B cell (primary cell): ENCODE measurements at regions not wholly inside any gene's neighbourhood (a gene's known extent, or its start where the extent isn't known, plus 50 kb on each side); places are given as distances from the start of the nearest gene placed in this dataset.

ENCODE experiments used
- ATAC-seq: fragments of 200-7000 bp; cut with Tn5 transposase; one replicate; pipeline ENCODE4 v1.10.0; 2021; ENCODE audit warnings: low read depth, mild to moderate bottlenecking, moderate number of reproducible peaks, moderate library complexity
- CTCF ChIA-PET: fragments of 350-600 bp; sonication (Branson Sonifier 250); formaldehyde crosslinking; loops from one replicate; lab custom pipeline; 2021; ENCODE audit warnings: antibody characterized with exemption, inconsistent platforms; lab: Charles Lee
- POLR2A ChIA-PET: fragments of 350-600 bp; sonication (Branson Sonifier 250); formaldehyde crosslinking; loops from one replicate; lab custom pipeline; 2021; ENCODE audit warnings: antibody characterized with exemption; lab: Charles Lee
- DNase-seq: peaks from one replicate; pipeline ENCODE4 v3.0.0; 2013
- H2AFZ ChIP-seq: 2 replicates; pipeline ENCODE4 v1.6.1; 2012; ENCODE audit warnings: mild to moderate bottlenecking, low read depth, low read length; ENCODE audit not compliant: insufficient read depth, poor library complexity, severe bottlenecking
- H3K27ac ChIP-seq, 2 donors: 1 replicate in 1 of 2; 2 replicates in 1 of 2; pipeline ENCODE4 v1.5.1; 2012 to 2013; ENCODE audit warnings: low read length in 2 of 2, mild to moderate bottlenecking in 2 of 2, moderate library complexity in 1 of 2
- H3K27me3 ChIP-seq, 4 experiments: fragments of 200-600 bp in 1 of 4; sonication (generic) in 1 of 4; replicated peaks in 1 of 4; 1 replicate in 2 of 4; 2 replicates in 2 of 4; pipeline versions ENCODE4 v1.6.1 to v1.7.0; 2013 to 2016; ENCODE audit warnings: low read length in 3 of 4, mild to moderate bottlenecking in 2 of 4, mixed read lengths in 1 of 4, moderate library complexity in 1 of 4; ENCODE audit not compliant: insufficient read depth in 4 of 4, control insufficient read depth in 3 of 4; ENCODE audit errors: control extremely low read depth in 1 of 4
- H3K36me3 ChIP-seq, 2 experiments: replicated peaks in 1 of 2; 1 replicate in 1 of 2; 2 replicates in 1 of 2; pipeline versions ENCODE4 v1.6.1 to v1.7.1; 2013; ENCODE audit warnings: low read length in 1 of 2; ENCODE audit not compliant: insufficient read depth in 2 of 2, control insufficient read depth in 1 of 2; ENCODE audit errors: control extremely low read depth in 1 of 2, extremely low read depth in 1 of 2
- H3K4me1 ChIP-seq, 2 donors: fragments of 200-600 bp in 1 of 2; sonication (generic) in 1 of 2; 1 replicate in 1 of 2; 2 replicates in 1 of 2; pipeline versions ENCODE4 v1.5.1 to v1.6.1; 2013 to 2017; ENCODE audit warnings: low read length in 2 of 2; ENCODE audit not compliant: control insufficient read depth in 2 of 2, insufficient read depth in 2 of 2
- H3K4me2 ChIP-seq: replicated peaks from 2 replicates; pipeline ENCODE3; 2012; ENCODE audit warnings: mild to moderate bottlenecking, low read depth, low read length; ENCODE audit not compliant: poor library complexity, severe bottlenecking
- H3K4me3 ChIP-seq, 5 experiments: fragments of 200-600 bp in 1 of 5; sonication (generic) in 1 of 5; 1 replicate in 3 of 5; 2 replicates in 2 of 5; pipeline versions ENCODE4 v1.5.1 to v1.7.0; 2011 to 2016; ENCODE audit warnings: low read length in 4 of 5, mild to moderate bottlenecking in 4 of 5, low read depth in 2 of 5, control low read depth in 1 of 5, moderate library complexity in 1 of 5; ENCODE audit not compliant: insufficient read depth in 1 of 5; ENCODE audit errors: control extremely low read depth in 1 of 5, extremely low read depth in 1 of 5
- H3K79me2 ChIP-seq: fragments of 200-600 bp; sonication (generic); one replicate; pipeline ENCODE4 v1.6.0; 2016; ENCODE audit warnings: low read length; ENCODE audit not compliant: control insufficient read depth, insufficient read depth
- H3K9ac ChIP-seq: fragments of 200-600 bp; sonication (generic); 2 replicates; pipeline ENCODE4 v1.6.1; 2017; ENCODE audit warnings: mild to moderate bottlenecking, low read length, moderate library complexity
- H3K9me3 ChIP-seq, 3 donors: one replicate each; pipeline versions ENCODE4 v1.6.1 to v1.7.1; 2013; ENCODE audit warnings: low read length in 2 of 3; ENCODE audit not compliant: control insufficient read depth in 2 of 3, insufficient read depth in 1 of 3; ENCODE audit errors: control extremely low read depth in 1 of 3
- H4K20me1 ChIP-seq: 2 replicates; pipeline ENCODE4 v1.6.0; 2012; ENCODE audit warnings: mild to moderate bottlenecking, low read length; ENCODE audit not compliant: insufficient read depth, control insufficient read depth, poor library complexity, severe bottlenecking
- H3K27ac Mint-ChIP-seq: one replicate; pipeline ENCODE4 v1.8.0; 2021; ENCODE audit warnings: mixed read lengths
- H3K27me3 Mint-ChIP-seq: one replicate; pipeline ENCODE4 v1.8.0; 2021; ENCODE audit warnings: mixed read lengths
- H3K4me1 Mint-ChIP-seq: one replicate; pipeline ENCODE4 v1.8.0; 2021; ENCODE audit warnings: mixed read lengths
- H3K4me3 Mint-ChIP-seq: one replicate; pipeline ENCODE4 v1.8.0; 2021; ENCODE audit warnings: mixed read lengths
- H3K9me3 Mint-ChIP-seq: one replicate; pipeline ENCODE4 v1.8.0; 2022; ENCODE audit warnings: mixed read lengths; ENCODE audit not compliant: insufficient read depth
- CTCF ChIP-seq: fragments of 200-600 bp; IDR thresholded peaks from one replicate; pipeline ENCODE4 v1.8.0; 2022; ENCODE audit warnings: antibody characterized with exemption, mild to moderate bottlenecking
- EZH2 ChIP-seq: IDR thresholded peaks from 2 replicates; pipeline ENCODE4 v1.6.1; 2012; ENCODE audit warnings: borderline replicate concordance, low read depth, mild to moderate bottlenecking, moderate library complexity, low read length; ENCODE audit not compliant: insufficient read depth, poor library complexity, severe bottlenecking
- WGBS: methylation state at CpG from one replicate; pipeline ENCODE4 v1.1.5; 2013; ENCODE audit warnings: missing lambda C conversion rate; ENCODE audit not compliant: insufficient coverage; 5-methylcytosine and 5-hydroxymethylcytosine counted together
- intact Hi-C: fragments of 100-400 bp; cut with micrococcal nuclease; formaldehyde crosslinking; loops from one replicate; pipeline ENCODE4 v1.10.0; 2022

GRCh38 chr1:187836557-187836956, 1007.8 kb downstream of the PLA2G4A start:
- no peak overlapping the region for H3K27ac Mint-ChIP-seq
- Histone ChIP-seq H3K27me3 (no peaks in the 10 kb centered on the region), H2AFZ (no peak overlapping the region), H3K4me3 (no peak overlapping the region), H4K20me1 (no peaks in the 10 kb centered on the region), H3K36me3 (no peaks in the 10 kb centered on the region), H3K27ac (no peak overlapping the region), H3K4me1 (no peaks in the 10 kb centered on the region), H3K79me2 (no peaks in the 10 kb centered on the region), H3K9me3 (peaks cover 0 to 5% (median 0%) of the 10 kb centered on the region in 3 donors), H3K9ac (no peak overlapping the region), H3K4me2 (no peak overlapping the region)
- ChIA-PET POLR2A (no interaction called here), CTCF (no interaction called here)
- peaks cover 4% of the 10 kb centered on the region for H3K9me3 Mint-ChIP-seq
- no peak overlapping the region for H3K4me3 Mint-ChIP-seq
- DNase-seq: no peak
- no peaks in the 10 kb centered on the region for H3K27me3 Mint-ChIP-seq
- no peaks in the 10 kb centered on the region for H3K4me1 Mint-ChIP-seq
- TF ChIP-seq CTCF: no peak
- TF ChIP-seq EZH2: no peak
- ATAC-seq: no peak
- WGBS: 96% methylated on average over 8 of the region's 12 CpGs
- intact Hi-C loops: no loop called here

GRCh38 chr1:187837787-187838186, 1009.0 kb downstream of the PLA2G4A start:
- WGBS: 100% methylated on average over 1 of the region's 2 CpGs
- Histone ChIP-seq H3K79me2 (no peaks in the 10 kb centered on the region), H2AFZ (no peak overlapping the region), H3K4me3 (no peak overlapping the region), H3K4me2 (no peak overlapping the region), H3K27me3 (no peaks in the 10 kb centered on the region), H4K20me1 (no peaks in the 10 kb centered on the region), H3K9me3 (peaks cover 0 to 7% (median 0%) of the 10 kb centered on the region in 3 donors), H3K9ac (no peak overlapping the region), H3K27ac (no peak overlapping the region), H3K4me1 (no peaks in the 10 kb centered on the region), H3K36me3 (no peaks in the 10 kb centered on the region)
- ChIA-PET POLR2A (no interaction called here), CTCF (no interaction called here)
- ATAC-seq (no peak), DNase-seq (no peak)
- Mint-ChIP-seq H3K9me3 (peaks cover 4% of the 10 kb centered on the region), H3K27me3 (no peaks in the 10 kb centered on the region), H3K4me1 (no peaks in the 10 kb centered on the region), H3K27ac (no peak overlapping the region), H3K4me3 (no peak overlapping the region)
- no peak for TF ChIP-seq EZH2
- no peak for TF ChIP-seq CTCF
- intact Hi-C loops: no loop called here
